HCT116 (cell line): ENCODE measurements at regions not wholly inside any gene's neighbourhood (a gene's known extent, or its start where the extent isn't known, plus 50 kb on each side); places are given as distances from the start of the nearest gene placed in this dataset.

Experiments used
- ATAC-seq: fragments of 200-7000 bp; cut with Tn5 transposase; 2 replicates; pipeline ENCODE4 v1.9.1; 2020; ENCODE audit warnings: mild to moderate bottlenecking, moderate library complexity
- BruUV-seq: library from RNA; stranded (reverse); fragments of 400-500 nt; replicated peaks from 2 replicates; lab custom pipeline; 2021; lab: Mats Ljungman, UMichigan
- CTCF ChIA-PET: fragments of 300-600 bp; sonication (Branson Sonifier 250); formaldehyde crosslinking; loops from one replicate; lab custom pipeline; 2021; ENCODE audit warnings: antibody characterized with exemption; lab: Charles Lee
- POLR2A ChIA-PET: fragments of 300-600, 350-600 bp; sonication (Branson Sonifier 250); formaldehyde crosslinking; loops from one replicate; lab custom pipeline; 2021; ENCODE audit warnings: antibody characterized with exemption; lab: Charles Lee
- RAD21 ChIA-PET, 2 experiments: fragments of 300-600 bp; sonication (Branson Sonifier 250); formaldehyde crosslinking; loops; one replicate each; lab custom pipeline; 2023; ENCODE audit warnings: low total read pairs in 2 of 2; ENCODE audit not compliant: uncharacterized antibody in 2 of 2, unreplicated experiment in 2 of 2, low non-redundant PET in 1 of 2; lab: Charles Lee
- DNase-seq: peaks from one replicate; pipeline ENCODE4 v3.0.0-alpha.2; 2010; ENCODE audit warnings: low read depth, low spot score
- H2AFZ ChIP-seq: fragments of 200-600 bp; shearing (Covaris generic), sonication (generic); 2 replicates; pipeline ENCODE4 v1.6.1; 2017; ENCODE audit warnings: low read depth, mixed run types, mixed read lengths, antibody characterized with exemption, low read length; ENCODE audit not compliant: poor library complexity, severe bottlenecking
- H3K27ac ChIP-seq: 2 replicates; pipeline ENCODE4 v1.5.1; 2012; ENCODE audit warnings: low read depth, low read length
- H3K27me3 ChIP-seq: fragments of 200-600 bp; sonication (generic); 2 replicates; pipeline ENCODE4 v1.6.1; 2016; ENCODE audit warnings: mixed run types, low read length, mixed read lengths; ENCODE audit not compliant: insufficient read depth
- H3K36me3 ChIP-seq, 2 experiments: fragments of 200-500 bp in 1 of 2; fragments of 200-600 bp in 1 of 2; sonication (Bioruptor generic) in 1 of 2; sonication (generic) in 1 of 2; 2 replicates each; pipeline versions ENCODE4 v1.5.1 to v1.6.1; 2014 to 2016; ENCODE audit warnings: low read length in 2 of 2, inconsistent platforms in 1 of 2, mixed read lengths in 1 of 2, mixed run types in 1 of 2; ENCODE audit not compliant: insufficient read depth in 2 of 2, control insufficient read depth in 1 of 2
- H3K4me1 ChIP-seq, 2 experiments: fragments of 200-600 bp in 1 of 2; sonication (generic) in 1 of 2; 2 replicates each; pipeline versions ENCODE4 v1.5.1 to v1.6.1; 2012 to 2017; ENCODE audit warnings: low read length in 2 of 2, inconsistent platforms in 1 of 2, mild to moderate bottlenecking in 1 of 2, mixed read lengths in 1 of 2, mixed run types in 1 of 2, moderate library complexity in 1 of 2; ENCODE audit not compliant: insufficient read depth in 2 of 2, control insufficient read depth in 1 of 2
- H3K4me2 ChIP-seq: fragments of 200-600 bp; sonication (generic); 2 replicates; pipeline ENCODE4 v1.6.1; 2017; ENCODE audit warnings: mixed run types, low read length, mixed read lengths
- H3K4me3 ChIP-seq, 2 experiments: fragments of 200-600 bp in 1 of 2; sonication (generic) in 1 of 2; replicated peaks in 1 of 2; 2 replicates each; pipeline ENCODE4 v1.5.1; 2011 to 2016; ENCODE audit warnings: low read length in 2 of 2, control low read depth in 1 of 2, low read depth in 1 of 2, mild to moderate bottlenecking in 1 of 2, mixed read lengths in 1 of 2, mixed run types in 1 of 2
- H3K79me2 ChIP-seq: fragments of 200-600 bp; sonication (generic); 2 replicates; pipeline ENCODE4 v1.6.1; 2017; ENCODE audit warnings: mild to moderate bottlenecking, mixed run types, low read length, moderate library complexity, mixed read lengths; ENCODE audit not compliant: insufficient read depth
- H3K9ac ChIP-seq: fragments of 200-600 bp; sonication (generic); 2 replicates; pipeline ENCODE4 v1.6.1; 2016; ENCODE audit warnings: low read length, mixed read lengths
- H3K9me2 ChIP-seq: fragments of 200-600 bp; sonication (generic), shearing (Covaris generic); 2 replicates; pipeline ENCODE4 v1.6.1; 2017; ENCODE audit warnings: mixed run types, mild to moderate bottlenecking, moderate library complexity; ENCODE audit not compliant: insufficient read depth
- H3K9me3 ChIP-seq, 2 experiments: fragments of 200-500 bp in 1 of 2; fragments of 200-600 bp in 1 of 2; sonication (Bioruptor generic) in 1 of 2; sonication (generic) in 1 of 2; 2 replicates each; pipeline ENCODE4 v1.6.1; 2014 to 2017; ENCODE audit warnings: low read length in 2 of 2, mixed read lengths in 2 of 2, inconsistent platforms in 1 of 2, low read depth in 1 of 2, mild to moderate bottlenecking in 1 of 2, mixed run types in 1 of 2, moderate library complexity in 1 of 2; ENCODE audit not compliant: control insufficient read depth in 1 of 2, insufficient read depth in 1 of 2
- H4K20me1 ChIP-seq: fragments of 200-600 bp; sonication (generic), shearing (Covaris generic); 2 replicates; pipeline ENCODE4 v1.6.1; 2017; ENCODE audit warnings: mixed run types, mild to moderate bottlenecking, moderate library complexity; ENCODE audit not compliant: insufficient read depth
- CTCF ChIP-seq, 3 experiments: fragments of 200-600 bp in 1 of 3; sonication (generic) in 1 of 3; IDR thresholded peaks in 2 of 3; conservative IDR thresholded peaks in 1 of 3; 2 replicates each; pipeline ENCODE4 v1.5.1; 2012 to 2017; ENCODE audit warnings: low read depth in 2 of 3, low read length in 2 of 3, antibody characterized with exemption in 1 of 3, borderline replicate concordance in 1 of 3, control low read depth in 1 of 3, mild to moderate bottlenecking in 1 of 3, mixed read lengths in 1 of 3, mixed run types in 1 of 3, moderate library complexity in 1 of 3; ENCODE audit not compliant: insufficient read depth in 1 of 3
- EGR1 ChIP-seq: IDR thresholded peaks from 2 replicates; pipeline ENCODE4 v1.6.1; 2012; ENCODE audit warnings: low read depth
- ELF1 ChIP-seq: IDR thresholded peaks from 2 replicates; pipeline ENCODE4 v1.6.1; 2012; ENCODE audit warnings: low read depth, borderline replicate concordance
- EZH2 ChIP-seq: fragments of 200-600 bp; sonication (generic); IDR thresholded peaks from 2 replicates; pipeline ENCODE4 v1.6.1; 2017; ENCODE audit warnings: antibody characterized with exemption, mixed run types
- EZH2phosphoT487 ChIP-seq: fragments of 200-600 bp; IDR thresholded peaks from 2 replicates; pipeline ENCODE4 v1.6.1; 2018; ENCODE audit warnings: antibody characterized with exemption, borderline replicate concordance
- JUND ChIP-seq: IDR thresholded peaks from 2 replicates; pipeline ENCODE4 v1.6.1; 2012
- MAX ChIP-seq: IDR thresholded peaks from 2 replicates; pipeline ENCODE4 v1.6.1; 2012
- POLR2AphosphoS5 ChIP-seq: IDR thresholded peaks from 2 replicates; pipeline ENCODE4 v1.6.1; 2011; ENCODE audit warnings: mild to moderate bottlenecking, low read depth, low read length, moderate library complexity
- SRF ChIP-seq: IDR thresholded peaks from 2 replicates; pipeline ENCODE4 v1.6.1; 2012; ENCODE audit warnings: low read depth
- TCF7L2 ChIP-seq: IDR thresholded peaks from 2 replicates; pipeline ENCODE4 v1.7.0; 2011; ENCODE audit warnings: borderline replicate concordance, inconsistent platforms; ENCODE audit not compliant: insufficient read depth, insufficient read length; ENCODE audit errors: extremely low read depth
- YY1 ChIP-seq: IDR thresholded peaks from 2 replicates; pipeline ENCODE4 v1.6.1; 2011; ENCODE audit warnings: low read length, low read depth, moderate library complexity, mild to moderate bottlenecking; ENCODE audit not compliant: insufficient replicate concordance; ENCODE audit errors: extremely low read depth
- ZFX ChIP-seq: fragments of 450-650 bp; IDR thresholded peaks from 2 replicates; pipeline ENCODE4 v1.6.1; 2017
- ZNF274 ChIP-seq: fragments of 200-500 bp; sonication (Bioruptor generic); IDR thresholded peaks from 2 replicates; pipeline ENCODE4 v1.6.1; 2014; ENCODE audit warnings: mild to moderate bottlenecking, low read depth, low read length, inconsistent platforms
- intact Hi-C: fragments of 100-400 bp; cut with micrococcal nuclease; formaldehyde crosslinking; loops from 2 replicates; pipeline ENCODE4 v1.10.0; 2022
- TF ChIP-seq, protein P1 (sequence below): IDR thresholded peaks from 2 replicates; pipeline ENCODE4 v1.6.1; 2012

DNA sequence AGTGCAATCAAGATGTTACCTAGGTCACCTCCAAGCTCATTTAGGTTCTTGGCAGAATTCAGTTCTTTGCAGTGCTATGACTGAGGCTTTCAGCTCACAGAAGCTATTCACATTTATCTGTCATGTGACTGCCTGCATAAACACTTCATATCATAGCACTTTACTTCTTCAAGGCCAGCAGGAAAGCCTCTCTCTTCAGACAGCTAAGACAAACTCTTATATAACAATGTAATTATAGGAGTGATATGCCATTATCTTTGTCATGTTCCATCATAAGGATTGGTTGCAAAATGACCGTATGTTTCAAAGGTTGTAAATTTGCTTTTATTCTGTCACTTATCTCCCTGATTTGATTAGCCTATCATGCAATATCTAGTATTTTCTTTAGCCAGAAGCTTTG, 78.8 kb upstream of the TMEM196 start:
- CTCF ChIA-PET: no interaction called here
- Histone ChIP-seq H3K27ac (no peak overlapping the region), H3K4me2 (no peak overlapping the region), H3K4me3 (no peak overlapping the region), H2AFZ (no peak overlapping the region), H3K27me3 (no peaks in the 10 kb centered on the region), H3K9me3 (no peaks in the 10 kb centered on the region), H3K4me1 (no peaks in the 10 kb centered on the region), H3K9ac (no peak overlapping the region), H4K20me1 (no peaks in the 10 kb centered on the region), H3K9me2 (no peaks in the 10 kb centered on the region)
- RAD21 ChIA-PET: no interaction called here
- intact Hi-C loops: no loop called here
- DNase-seq (no peak), ATAC-seq (no peak)
- no TSS peak for BruUV-seq
- POLR2A ChIA-PET: no interaction called here
- TF ChIP-seq MAX: no peak
- TF ChIP-seq JUND: no peak
- no peak for TF ChIP-seq ZFX
- TF ChIP-seq EZH2: no peak
- TF ChIP-seq, all 23 proteins: peak for 0
- Histone ChIP-seq H3K36me3 (no peaks in the 10 kb centered on the region), H3K79me2 (no peaks in the 10 kb centered on the region)

DNA sequence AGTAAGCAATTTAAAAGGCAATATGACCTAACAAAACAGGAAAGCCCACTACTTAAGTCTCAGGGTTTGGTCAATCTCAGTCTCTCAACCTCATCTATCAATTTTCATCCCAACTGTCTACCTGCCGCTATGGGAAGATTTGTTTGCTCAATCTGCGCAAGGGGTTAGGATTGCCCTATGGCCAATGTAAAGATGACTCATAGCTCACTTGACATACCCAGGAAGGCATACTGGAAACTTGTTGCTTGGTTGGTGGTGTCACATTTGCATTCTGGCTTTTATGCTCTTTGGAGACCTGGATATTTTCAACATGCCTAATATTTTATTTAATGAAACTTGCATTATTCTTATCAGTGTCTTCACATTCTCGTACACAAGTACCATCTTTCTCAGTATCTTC, 78.1 kb upstream of the TMEM196 start:
- Histone ChIP-seq H3K27me3 (no peaks in the 10 kb centered on the region), H3K4me3 (no peak overlapping the region), H4K20me1 (no peaks in the 10 kb centered on the region), H3K4me1 (no peaks in the 10 kb centered on the region), H3K79me2 (no peaks in the 10 kb centered on the region), H3K9me2 (no peaks in the 10 kb centered on the region), H3K4me2 (no peak overlapping the region), H3K27ac (no peak overlapping the region), H3K9ac (no peak overlapping the region), H3K36me3 (no peaks in the 10 kb centered on the region), H3K9me3 (no peaks in the 10 kb centered on the region), H2AFZ (no peak overlapping the region)
- TF ChIP-seq SRF (no peak), EZH2phosphoT487 (no peak), EGR1 (no peak), CTCF (IDR thresholded peaks at IDR 0.05 in 2 of 3, conservative IDR thresholded peaks at IDR 0.05 in 1 of 3; ENCODE audit: borderline replicate concordance in 1 of 3, insufficient read depth in 1 of 3, low read depth in 2 of 3, low read length in 2 of 3) (no peak), POLR2AphosphoS5 (no peak), TCF7L2 (no peak), YY1 (no peak), ZNF274 (no peak), MAX (no peak), ELF1 (no peak)
- TF ChIP-seq, protein P1, sequence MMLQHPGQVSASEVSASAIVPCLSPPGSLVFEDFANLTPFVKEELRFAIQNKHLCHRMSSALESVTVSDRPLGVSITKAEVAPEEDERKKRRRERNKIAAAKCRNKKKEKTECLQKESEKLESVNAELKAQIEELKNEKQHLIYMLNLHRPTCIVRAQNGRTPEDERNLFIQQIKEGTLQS: no peak
- no TSS peak for BruUV-seq
- DNase-seq: no peak
- ChIA-PET CTCF (no interaction called here), POLR2A (no interaction called here), RAD21 (no interaction called here)
- intact Hi-C loops: no loop called here
- no peak for ATAC-seq
